ENCODE measurements at regions not wholly inside any gene's neighbourhood (a gene's known extent, or its start where the extent isn't known, plus 50 kb on each side); places are given as distances from the start of the nearest gene placed in this dataset.

DNA sequence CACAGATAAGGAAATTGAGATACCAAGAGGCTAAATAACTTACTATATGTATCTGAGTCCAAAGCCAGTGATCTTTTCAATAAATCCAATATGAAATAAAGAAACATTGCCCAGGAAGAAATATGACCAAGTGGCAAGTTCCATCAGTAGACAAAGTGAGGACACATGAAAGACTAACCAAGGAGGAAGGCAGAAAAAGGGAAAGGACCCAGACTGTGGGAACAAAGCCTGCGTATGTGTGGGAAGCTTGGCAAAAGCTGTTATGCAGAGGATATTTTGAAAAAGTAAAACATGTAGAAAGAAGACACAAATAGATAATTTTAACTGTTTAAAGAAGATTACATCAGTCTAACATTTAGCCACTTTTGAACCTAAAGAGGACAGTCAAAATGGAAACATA is 264.4 kb upstream of the PRDM1 start:
- BruUV-seq (replicated peaks): no TSS peak
- CTCF ChIA-PET (ENCODE audit: unreplicated experiment): no interaction called here
- TF ChIP-seq EZH2phosphoT487 (IDR thresholded peaks at IDR 0.05; ENCODE audit: borderline replicate concordance, low read depth, low read length): no peak
- TF ChIP-seq, protein P1, sequence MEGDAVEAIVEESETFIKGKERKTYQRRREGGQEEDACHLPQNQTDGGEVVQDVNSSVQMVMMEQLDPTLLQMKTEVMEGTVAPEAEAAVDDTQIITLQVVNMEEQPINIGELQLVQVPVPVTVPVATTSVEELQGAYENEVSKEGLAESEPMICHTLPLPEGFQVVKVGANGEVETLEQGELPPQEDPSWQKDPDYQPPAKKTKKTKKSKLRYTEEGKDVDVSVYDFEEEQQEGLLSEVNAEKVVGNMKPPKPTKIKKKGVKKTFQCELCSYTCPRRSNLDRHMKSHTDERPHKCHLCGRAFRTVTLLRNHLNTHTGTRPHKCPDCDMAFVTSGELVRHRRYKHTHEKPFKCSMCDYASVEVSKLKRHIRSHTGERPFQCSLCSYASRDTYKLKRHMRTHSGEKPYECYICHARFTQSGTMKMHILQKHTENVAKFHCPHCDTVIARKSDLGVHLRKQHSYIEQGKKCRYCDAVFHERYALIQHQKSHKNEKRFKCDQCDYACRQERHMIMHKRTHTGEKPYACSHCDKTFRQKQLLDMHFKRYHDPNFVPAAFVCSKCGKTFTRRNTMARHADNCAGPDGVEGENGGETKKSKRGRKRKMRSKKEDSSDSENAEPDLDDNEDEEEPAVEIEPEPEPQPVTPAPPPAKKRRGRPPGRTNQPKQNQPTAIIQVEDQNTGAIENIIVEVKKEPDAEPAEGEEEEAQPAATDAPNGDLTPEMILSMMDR (conservative IDR thresholded peaks at IDR 0.05; ENCODE audit: low read length): no peak

DNA sequence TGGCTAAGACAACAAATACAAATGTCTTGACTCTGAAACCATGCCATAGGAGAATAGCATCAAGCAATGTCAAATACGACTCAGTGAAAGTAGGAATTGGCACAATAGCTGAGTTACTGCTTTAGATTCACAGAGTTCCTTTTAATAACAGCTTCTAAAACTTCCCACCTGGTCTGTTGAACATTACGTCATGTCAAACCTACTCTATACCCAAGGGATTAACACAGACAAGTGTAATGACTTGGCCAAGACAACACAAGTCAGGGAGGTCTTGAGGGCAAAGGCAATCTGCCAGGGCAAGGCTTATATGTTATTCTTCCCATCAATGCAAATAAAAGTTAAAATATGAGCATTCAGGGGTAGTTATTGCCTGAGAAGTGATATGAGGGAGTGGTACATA is 265.1 kb upstream of the PRDM1 start:
- CTCF ChIA-PET (ENCODE audit: unreplicated experiment): no interaction called here

More for the DNA sequence above, 264.4 kb upstream of the PRDM1 start:
- intact Hi-C loops (cut with micrococcal nuclease; ENCODE audit: unreplicated experiment): no loop called here
- no peak overlapping the region for H2AFZ ChIP-seq (ENCODE audit: low read length)
- peaks cover 10% of the 10 kb centered on the region; the same call in 1 of the 2 replicates for H3K9me3 ChIP-seq (ENCODE audit: low read length)
- no peak overlapping the region for H3K4me2 ChIP-seq (ENCODE audit: low read length)
- no peaks in the 10 kb centered on the region for H3K79me2 ChIP-seq (ENCODE audit: insufficient read depth, low read depth, low read length)
- no peaks in the 10 kb centered on the region for H4K20me1 ChIP-seq (ENCODE audit: insufficient read depth, low read length)
- no peak overlapping the region for H3K27ac ChIP-seq (ENCODE audit: low read depth, low read length, poor library complexity, severe bottlenecking)
- no peak for DNase-seq (ENCODE audit: low spot score)
- no peaks in the 10 kb centered on the region for H3K36me3 ChIP-seq (ENCODE audit: insufficient read depth, low read length)
- no peaks in the 10 kb centered on the region for H3K9me2 ChIP-seq (ENCODE audit: insufficient read depth, low read length)
- POLR2A ChIA-PET: interaction anchor here (0.7 kb wide), 1 partner anchor 42 kb away, joined by 3 read pairs; no protein-coding TSS in a partner anchor
- H3K4me1 ChIP-seq (ENCODE audit: insufficient read depth, low read length, poor library complexity, severe bottlenecking): peaks cover 51% of the 10 kb centered on the region
- no peak overlapping the region for H3K4me3 ChIP-seq (ENCODE audit: low read depth, low read length, poor library complexity, severe bottlenecking)

DNA sequence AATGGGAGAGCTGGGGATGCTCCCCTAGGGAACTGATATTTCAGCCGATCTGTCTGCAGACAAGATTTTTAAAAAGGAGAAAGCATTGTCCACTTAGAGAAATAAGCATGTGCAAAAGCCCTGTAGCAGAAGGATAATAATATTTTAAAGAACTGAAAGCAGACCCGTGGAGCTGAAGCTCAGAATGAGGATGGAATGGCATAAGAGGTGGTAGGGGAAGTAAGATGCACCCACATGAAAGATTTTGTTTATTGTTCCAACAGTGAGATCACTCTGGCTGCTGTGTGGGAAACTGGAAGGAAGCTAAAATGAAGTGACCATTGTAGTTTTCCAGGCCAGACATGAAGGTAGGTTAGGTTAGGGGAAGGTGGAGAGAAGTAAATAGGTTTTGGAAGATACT is 266.4 kb upstream of the PRDM1 start:
- ChIA-PET CTCF (ENCODE audit: unreplicated experiment) (no interaction called here), POLR2A (interaction anchor here (0.6 kb wide), 2 partner anchors 75 to 596 kb away, joined by 3 read pairs; no protein-coding TSS in a partner anchor)
- H3K4me2 ChIP-seq (ENCODE audit: low read length): no peak overlapping the region
- H3K36me3 ChIP-seq (ENCODE audit: insufficient read depth, low read length): no peaks in the 10 kb centered on the region
- H3K4me3 ChIP-seq (ENCODE audit: low read depth, low read length, poor library complexity, severe bottlenecking): no peak overlapping the region
- H3K4me1 ChIP-seq (ENCODE audit: insufficient read depth, low read length, poor library complexity, severe bottlenecking): peaks cover 69% of the 10 kb centered on the region
- DNase-seq (ENCODE audit: low spot score): no peak
- BruUV-seq (replicated peaks): no TSS peak
- intact Hi-C loops (cut with micrococcal nuclease; ENCODE audit: unreplicated experiment): no loop called here
- no peak overlapping the region for H3K27ac ChIP-seq (ENCODE audit: low read depth, low read length, poor library complexity, severe bottlenecking)
- no peaks in the 10 kb centered on the region for H3K9me2 ChIP-seq (ENCODE audit: insufficient read depth, low read length)
- TF ChIP-seq, protein P1 (conservative IDR thresholded peaks at IDR 0.05; ENCODE audit: low read length): no peak
- TF ChIP-seq EZH2phosphoT487 (IDR thresholded peaks at IDR 0.05; ENCODE audit: borderline replicate concordance, low read depth, low read length): no peak
- H4K20me1 ChIP-seq (ENCODE audit: insufficient read depth, low read length): no peaks in the 10 kb centered on the region
- peaks cover 10% of the 10 kb centered on the region; the same call in 1 of the 2 replicates for H3K9me3 ChIP-seq (ENCODE audit: low read length)
- no peaks in the 10 kb centered on the region for H3K79me2 ChIP-seq (ENCODE audit: insufficient read depth, low read depth, low read length)
- peak overlapping the region; percentile 40; the same call in 1 of the 2 replicates for H2AFZ ChIP-seq (ENCODE audit: low read length)

More for the DNA sequence above, 265.1 kb upstream of the PRDM1 start:
- POLR2A ChIA-PET: interaction anchor here (0.7 kb wide), 2 partner anchors 8 to 55 kb away, joined by 3 read pairs; no protein-coding TSS in a partner anchor
- Histone ChIP-seq H3K36me3 (ENCODE audit: insufficient read depth, low read length) (no peaks in the 10 kb centered on the region), H3K4me3 (ENCODE audit: low read depth, low read length, poor library complexity, severe bottlenecking) (no peak overlapping the region), H3K4me2 (ENCODE audit: low read length) (peak overlapping the region; percentile 13; the same call in 1 of the 2 replicates), H3K9me3 (ENCODE audit: low read length) (peaks cover 10% of the 10 kb centered on the region; the same call in 1 of the 2 replicates), H2AFZ (ENCODE audit: low read length) (peak overlapping the region; percentile 12; the same call in 1 of the 2 replicates), H3K4me1 (ENCODE audit: insufficient read depth, low read length, poor library complexity, severe bottlenecking) (peaks cover 57% of the 10 kb centered on the region), H3K79me2 (ENCODE audit: insufficient read depth, low read depth, low read length) (no peaks in the 10 kb centered on the region), H3K9me2 (ENCODE audit: insufficient read depth, low read length) (no peaks in the 10 kb centered on the region), H3K27ac (ENCODE audit: low read depth, low read length, poor library complexity, severe bottlenecking) (no peak overlapping the region), H4K20me1 (ENCODE audit: insufficient read depth, low read length) (no peaks in the 10 kb centered on the region)
- BruUV-seq (replicated peaks): no TSS peak
- TF ChIP-seq EZH2phosphoT487 (IDR thresholded peaks at IDR 0.05; ENCODE audit: borderline replicate concordance, low read depth, low read length): no peak
- TF ChIP-seq, protein P1 (conservative IDR thresholded peaks at IDR 0.05; ENCODE audit: low read length): no peak
- intact Hi-C loops (cut with micrococcal nuclease; ENCODE audit: unreplicated experiment): no loop called here
- DNase-seq (ENCODE audit: low spot score): peak; percentile 56

All from OCI-LY7 (cell line).